ENCODE measurements at regions not wholly inside any gene's neighbourhood (a gene's known extent, or its start where the extent isn't known, plus 50 kb on each side); places are given as distances from the start of the nearest gene placed in this dataset.

DNA sequence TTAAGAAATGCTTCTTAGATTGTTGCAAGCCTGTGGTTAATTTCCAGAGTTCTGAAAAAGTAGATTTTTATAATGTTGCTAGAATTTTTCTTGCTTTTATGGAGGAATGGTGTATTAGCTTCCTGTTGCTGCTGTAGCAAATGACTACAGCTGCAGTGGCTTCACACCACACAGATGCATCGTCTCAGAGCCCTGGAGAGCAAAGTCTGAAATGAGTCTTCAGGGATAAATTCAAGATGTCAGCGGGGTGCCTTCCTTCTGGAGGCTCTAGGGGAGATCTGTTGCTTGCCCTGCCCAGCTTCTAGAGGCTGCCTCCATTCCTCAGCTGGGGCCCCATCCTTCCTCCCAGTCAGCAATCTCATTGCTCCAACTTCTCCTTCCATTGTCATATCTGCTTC lies 187.8 kb downstream of the ZNF516 start:
- ChIA-PET CTCF (interaction anchor here (0.6 to 1.0 kb wide), 2 partner anchors 11 to 1158 kb away, joined by 3 read pairs; no protein-coding TSS in a partner anchor), POLR2A (no interaction called here)
- no peaks in the 10 kb centered on the region for H3K9me3 Mint-ChIP-seq (ENCODE audit: unreplicated experiment)
- no peak overlapping the region for H3K27ac Mint-ChIP-seq (ENCODE audit: low read depth, unreplicated experiment)
- no peaks in the 10 kb centered on the region for H3K4me1 Mint-ChIP-seq (ENCODE audit: insufficient read depth, unreplicated experiment)
- no peaks in the 10 kb centered on the region for H3K36me3 Mint-ChIP-seq (ENCODE audit: insufficient read depth, unreplicated experiment)
- no peak overlapping the region for H3K4me3 Mint-ChIP-seq (ENCODE audit: unreplicated experiment)
- TF ChIP-seq, protein P1, sequence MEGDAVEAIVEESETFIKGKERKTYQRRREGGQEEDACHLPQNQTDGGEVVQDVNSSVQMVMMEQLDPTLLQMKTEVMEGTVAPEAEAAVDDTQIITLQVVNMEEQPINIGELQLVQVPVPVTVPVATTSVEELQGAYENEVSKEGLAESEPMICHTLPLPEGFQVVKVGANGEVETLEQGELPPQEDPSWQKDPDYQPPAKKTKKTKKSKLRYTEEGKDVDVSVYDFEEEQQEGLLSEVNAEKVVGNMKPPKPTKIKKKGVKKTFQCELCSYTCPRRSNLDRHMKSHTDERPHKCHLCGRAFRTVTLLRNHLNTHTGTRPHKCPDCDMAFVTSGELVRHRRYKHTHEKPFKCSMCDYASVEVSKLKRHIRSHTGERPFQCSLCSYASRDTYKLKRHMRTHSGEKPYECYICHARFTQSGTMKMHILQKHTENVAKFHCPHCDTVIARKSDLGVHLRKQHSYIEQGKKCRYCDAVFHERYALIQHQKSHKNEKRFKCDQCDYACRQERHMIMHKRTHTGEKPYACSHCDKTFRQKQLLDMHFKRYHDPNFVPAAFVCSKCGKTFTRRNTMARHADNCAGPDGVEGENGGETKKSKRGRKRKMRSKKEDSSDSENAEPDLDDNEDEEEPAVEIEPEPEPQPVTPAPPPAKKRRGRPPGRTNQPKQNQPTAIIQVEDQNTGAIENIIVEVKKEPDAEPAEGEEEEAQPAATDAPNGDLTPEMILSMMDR (IDR thresholded peaks at IDR 0.05; ENCODE audit: unreplicated experiment): no peak
- no peak for DNase-seq (ENCODE audit: unreplicated experiment)
- H3K27me3 Mint-ChIP-seq (ENCODE audit: insufficient read depth, unreplicated experiment): no peaks in the 10 kb centered on the region
- no TSS peak for BruUV-seq (replicated peaks)
- intact Hi-C loops (cut with micrococcal nuclease): no loop called here

- no peaks in the 10 kb centered on the region for H3K9me3 Mint-ChIP-seq (ENCODE audit: unreplicated experiment)
- CTCF ChIA-PET: interaction anchor here (0.6 to 1.0 kb wide), 3 partner anchors 11 to 1157 kb away, joined by 3 read pairs; no protein-coding TSS in a partner anchor
- H3K36me3 Mint-ChIP-seq (ENCODE audit: insufficient read depth, unreplicated experiment): no peaks in the 10 kb centered on the region
- POLR2A ChIA-PET: no interaction called here
- H3K27me3 Mint-ChIP-seq (ENCODE audit: insufficient read depth, unreplicated experiment): no peaks in the 10 kb centered on the region
- intact Hi-C loops (cut with micrococcal nuclease): no loop called here
- TF ChIP-seq, protein P1 (IDR thresholded peaks at IDR 0.05; ENCODE audit: unreplicated experiment): no peak
- H3K27ac Mint-ChIP-seq (ENCODE audit: low read depth, unreplicated experiment): no peak overlapping the region
- no peaks in the 10 kb centered on the region for H3K4me1 Mint-ChIP-seq (ENCODE audit: insufficient read depth, unreplicated experiment)
- BruUV-seq (replicated peaks): no TSS peak
- no peak overlapping the region for H3K4me3 Mint-ChIP-seq (ENCODE audit: unreplicated experiment)
- DNase-seq (ENCODE audit: unreplicated experiment): no peak
Measured at GRCh38 chr18:76306685-76307292, 188.3 kb downstream of the ZNF516 start.

DNA sequence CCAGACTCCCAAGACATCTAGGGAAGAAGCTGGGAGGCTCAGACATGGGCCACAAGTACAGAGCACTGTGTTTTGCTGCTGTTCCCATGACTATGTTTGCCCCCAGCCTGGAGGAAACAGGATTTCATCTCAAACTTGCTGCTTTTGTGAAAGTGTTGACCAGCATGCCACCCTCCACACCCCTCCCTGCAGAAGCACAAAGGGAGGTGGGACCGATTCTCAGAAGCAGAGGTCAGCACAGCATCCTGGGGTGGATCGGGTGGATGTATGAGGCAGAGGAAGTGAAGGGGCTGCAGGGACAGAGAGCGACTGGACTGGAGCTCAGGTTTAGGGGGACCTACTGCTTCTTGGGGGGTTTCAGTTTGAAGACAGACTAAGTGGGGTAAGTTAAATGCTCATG lies 209.2 kb downstream of the ZNF516 start:
- no peaks in the 10 kb centered on the region for H3K36me3 Mint-ChIP-seq (ENCODE audit: insufficient read depth, unreplicated experiment)
- TF ChIP-seq, protein P1 (IDR thresholded peaks at IDR 0.05; ENCODE audit: unreplicated experiment): no peak
- H3K27me3 Mint-ChIP-seq (ENCODE audit: insufficient read depth, unreplicated experiment): no peaks in the 10 kb centered on the region
- no peaks in the 10 kb centered on the region for H3K4me1 Mint-ChIP-seq (ENCODE audit: insufficient read depth, unreplicated experiment)
- DNase-seq (ENCODE audit: unreplicated experiment): no peak
- no TSS peak for BruUV-seq (replicated peaks)
- no peaks in the 10 kb centered on the region for H3K9me3 Mint-ChIP-seq (ENCODE audit: unreplicated experiment)
- ChIA-PET POLR2A (no interaction called here), CTCF (interaction anchor here (0.6 kb wide), 1 partner anchor 35 kb away, joined by 3 read pairs; no protein-coding TSS in a partner anchor)
- no peak overlapping the region for H3K4me3 Mint-ChIP-seq (ENCODE audit: unreplicated experiment)
- intact Hi-C loops (cut with micrococcal nuclease): no loop called here
- no peak overlapping the region for H3K27ac Mint-ChIP-seq (ENCODE audit: low read depth, unreplicated experiment)

DNA sequence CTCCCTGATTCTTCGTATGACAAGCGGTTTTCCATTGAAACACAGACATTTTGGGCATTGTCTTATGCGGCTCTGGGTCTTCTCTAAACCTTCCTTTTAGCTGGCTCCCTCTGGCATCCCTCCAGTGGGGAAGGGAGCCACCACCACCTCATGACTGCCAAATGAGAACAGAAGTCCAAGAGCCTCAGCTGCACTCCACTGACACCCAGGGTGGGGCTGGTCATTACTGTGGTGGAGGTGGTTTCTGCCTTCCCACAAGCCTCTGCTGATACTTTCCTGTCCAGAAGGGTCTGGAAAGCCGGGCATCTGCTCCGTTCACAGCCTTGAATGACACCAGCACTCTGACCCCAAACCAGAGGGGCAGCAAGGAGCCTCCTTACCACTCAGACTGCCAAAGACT lies 213.5 kb downstream of the ZNF516 start:
- intact Hi-C loops (cut with micrococcal nuclease): no loop called here
- no TSS peak for BruUV-seq (replicated peaks)
- ChIA-PET POLR2A (no interaction called here), CTCF (no interaction called here)
- no peak for DNase-seq (ENCODE audit: unreplicated experiment)
- no peak overlapping the region for H3K27ac Mint-ChIP-seq (ENCODE audit: low read depth, unreplicated experiment)
- H3K36me3 Mint-ChIP-seq (ENCODE audit: insufficient read depth, unreplicated experiment): no peaks in the 10 kb centered on the region
- H3K9me3 Mint-ChIP-seq (ENCODE audit: unreplicated experiment): no peaks in the 10 kb centered on the region
- no peaks in the 10 kb centered on the region for H3K27me3 Mint-ChIP-seq (ENCODE audit: insufficient read depth, unreplicated experiment)
- TF ChIP-seq, protein P1 (IDR thresholded peaks at IDR 0.05; ENCODE audit: unreplicated experiment): no peak
- no peaks in the 10 kb centered on the region for H3K4me1 Mint-ChIP-seq (ENCODE audit: insufficient read depth, unreplicated experiment)
- no peak overlapping the region for H3K4me3 Mint-ChIP-seq (ENCODE audit: unreplicated experiment)

Data from MCF 10A (cell line).